RPMI8226 (cell line): ENCODE measurements at regions not wholly inside any gene's neighbourhood (a gene's known extent, or its start where the extent isn't known, plus 50 kb on each side); places are given as distances from the start of the nearest gene placed in this dataset.

Experiments used
- DNase-seq: peaks from one replicate; pipeline ENCODE4 v3.0.0-alpha.2; 2015

- no peak for DNase-seq
Observed at GRCh38 chr2:145253492-145253891, 733.6 kb upstream of the ZEB2 start.

GRCh38 chr2:145245268-145245870, 725.5 kb upstream of the ZEB2 start:
- DNase-seq = no peak

DNA sequence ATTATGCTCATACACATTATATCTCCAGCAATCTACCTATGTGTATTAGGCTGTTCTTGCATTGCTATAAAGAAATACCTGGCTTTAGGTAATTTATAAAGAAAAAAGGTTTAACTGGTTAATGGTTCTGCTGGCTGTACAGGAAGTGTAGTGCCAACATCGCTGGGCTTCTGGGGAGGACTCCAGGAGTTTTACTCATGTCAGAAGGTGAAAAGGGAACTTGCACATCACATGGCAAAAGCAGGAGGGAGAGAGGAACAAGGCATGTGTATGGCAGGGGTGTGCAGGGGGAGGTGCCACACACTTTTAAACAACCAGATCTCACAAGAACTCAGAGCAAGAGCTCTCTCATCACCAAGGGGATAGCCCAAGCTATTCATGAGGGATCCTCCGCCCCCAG, 715.4 kb upstream of the ZEB2 start:
- no peak for DNase-seq

DNA sequence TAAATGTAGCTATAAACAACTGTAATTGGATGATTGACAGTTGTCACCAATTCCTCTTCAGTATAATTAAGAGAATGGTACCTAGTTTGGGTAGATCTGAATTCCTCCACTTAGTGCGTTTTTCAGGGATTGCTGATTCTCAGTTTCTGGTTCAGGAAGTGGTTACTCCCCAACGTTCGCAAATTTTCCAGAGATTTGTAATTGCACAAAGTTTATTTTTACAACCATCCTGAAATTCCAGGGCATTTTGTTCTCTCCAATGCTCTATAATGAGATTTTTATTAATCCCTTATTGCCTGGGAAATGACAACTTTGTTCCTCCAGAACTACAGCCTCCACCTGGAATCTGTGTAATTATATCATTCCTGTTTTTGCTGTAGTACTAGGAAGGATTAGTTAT, 710.6 kb upstream of the ZEB2 start:
- DNase-seq = no peak

- no peak for DNase-seq
Observed at GRCh38 chr2:145228506-145228905, 708.6 kb upstream of the ZEB2 start.

- DNase-seq = no peak
Observed at GRCh38 chr2:145226901-145227300, 707.0 kb upstream of the ZEB2 start.

DNA sequence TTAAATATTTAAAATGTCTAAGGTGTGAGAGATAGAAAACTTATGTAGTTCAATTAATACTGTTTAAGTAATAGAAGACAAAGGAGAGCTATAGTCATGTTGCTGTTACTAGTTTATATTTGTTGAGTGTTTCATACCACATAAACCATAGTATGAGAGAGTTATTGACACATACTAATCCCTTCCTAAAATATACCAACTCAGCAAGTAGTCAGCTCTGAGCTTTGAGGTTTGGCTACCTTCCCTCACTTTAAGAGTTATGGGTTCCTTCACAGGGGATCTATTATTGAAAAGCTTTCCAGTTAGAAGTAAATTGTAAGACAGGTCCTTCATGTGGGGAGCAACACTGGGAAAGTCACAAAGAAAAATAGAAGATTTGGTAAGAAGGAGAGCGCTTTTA, 701.6 kb upstream of the ZEB2 start:
- DNase-seq = no peak

- DNase-seq = no peak
Observed at GRCh38 chr2:145221032-145221431, 701.1 kb upstream of the ZEB2 start.

GRCh38 chr2:145220496-145220895, 700.6 kb upstream of the ZEB2 start:
- no peak for DNase-seq

DNA sequence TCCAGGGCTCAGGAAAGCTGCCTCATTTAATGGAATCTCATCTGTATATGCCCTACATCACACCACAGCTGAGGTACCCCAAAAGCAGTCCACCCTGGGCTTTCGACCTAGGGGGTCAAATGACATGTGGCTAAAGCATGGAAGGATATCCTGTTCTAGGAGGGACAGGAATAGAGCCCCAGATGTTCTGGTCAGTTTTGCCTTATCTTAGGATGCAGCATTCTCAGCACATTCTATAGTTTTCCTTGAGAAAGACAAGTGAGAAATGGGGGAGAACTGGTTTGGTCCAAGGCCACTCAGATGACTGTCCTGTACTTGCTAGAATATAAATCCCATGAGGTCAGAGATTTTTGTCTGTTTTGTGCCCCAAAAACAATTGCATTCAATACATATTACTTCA, 688.0 kb upstream of the ZEB2 start:
- DNase-seq = no peak

DNA sequence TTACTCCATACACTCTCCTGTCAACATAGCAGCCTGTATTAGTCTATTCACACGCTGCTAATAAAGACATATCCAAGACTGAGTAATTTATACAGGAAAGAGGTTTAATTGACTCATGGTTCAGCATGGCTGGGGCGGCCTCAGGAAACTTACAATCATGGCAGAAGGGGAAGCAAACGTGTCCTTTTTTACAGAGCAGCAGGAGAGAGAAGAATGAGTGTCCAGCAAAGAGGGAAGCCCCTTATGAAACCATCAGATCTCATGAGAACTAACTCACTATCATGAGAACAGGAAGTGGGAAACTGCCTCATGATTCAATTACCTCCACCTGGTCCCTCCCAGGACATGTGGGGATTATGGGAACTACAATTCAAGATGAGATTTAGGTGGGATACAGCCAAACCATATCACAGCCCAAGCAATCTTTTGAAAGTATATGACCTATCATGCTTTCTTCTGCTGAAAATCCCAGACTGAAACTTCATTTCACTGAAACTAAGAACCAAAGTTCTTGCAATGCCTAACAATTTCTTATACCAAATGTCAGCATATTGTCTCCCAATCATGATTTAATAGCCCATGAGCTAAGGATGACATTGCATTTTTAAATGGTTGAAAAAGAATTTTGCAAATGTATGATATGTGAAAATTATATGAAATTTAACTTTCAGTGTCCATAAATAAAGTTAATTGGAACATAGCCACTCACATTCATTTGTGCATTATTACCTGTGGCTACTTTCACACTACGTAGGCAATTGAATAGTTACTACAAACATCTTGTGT, 686.8 kb upstream of the ZEB2 start:
- no peak for DNase-seq

- DNase-seq = no peak
Observed at GRCh38 chr2:145203891-145204290, 684.0 kb upstream of the ZEB2 start.

DNA sequence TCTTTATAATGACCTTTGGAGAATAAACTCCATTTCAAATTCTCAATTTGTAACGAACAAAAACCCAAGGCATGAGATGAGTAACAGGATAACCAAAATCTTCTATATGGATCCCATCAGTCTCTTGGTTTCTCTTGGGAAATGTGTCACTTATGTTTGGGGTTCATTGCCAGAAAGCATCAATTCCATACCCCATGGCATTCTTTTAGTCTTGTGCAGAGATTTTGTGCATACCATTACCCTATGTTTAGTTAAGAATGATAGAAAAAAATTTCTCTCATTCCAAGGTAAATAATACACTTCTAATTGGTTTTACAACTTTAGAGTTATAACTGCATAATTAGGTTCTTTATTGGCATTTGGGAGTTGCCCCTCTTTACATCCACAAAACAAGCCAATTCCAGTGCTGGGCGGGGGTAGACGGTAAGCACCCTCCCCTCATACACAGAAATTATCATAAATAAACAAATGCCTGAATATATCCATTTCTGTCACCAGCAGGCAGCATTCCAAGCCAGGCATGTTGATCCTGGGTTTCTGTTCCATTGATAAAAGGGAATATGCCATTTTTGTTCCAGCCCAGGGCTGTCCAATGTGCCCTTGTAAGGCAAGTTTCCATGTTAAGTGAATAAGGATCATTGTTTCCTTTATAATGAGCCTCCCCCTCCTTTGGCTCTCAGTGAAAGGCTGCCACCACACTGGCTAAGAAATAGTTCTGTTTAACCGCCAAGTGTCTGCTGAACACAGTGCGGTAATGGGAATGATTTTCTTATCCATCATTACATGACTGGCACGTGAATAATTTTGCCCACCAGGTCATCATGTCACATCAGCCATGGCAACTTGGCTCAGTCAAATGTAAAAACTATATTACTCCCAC, 680.1 kb upstream of the ZEB2 start:
- no peak for DNase-seq

DNA sequence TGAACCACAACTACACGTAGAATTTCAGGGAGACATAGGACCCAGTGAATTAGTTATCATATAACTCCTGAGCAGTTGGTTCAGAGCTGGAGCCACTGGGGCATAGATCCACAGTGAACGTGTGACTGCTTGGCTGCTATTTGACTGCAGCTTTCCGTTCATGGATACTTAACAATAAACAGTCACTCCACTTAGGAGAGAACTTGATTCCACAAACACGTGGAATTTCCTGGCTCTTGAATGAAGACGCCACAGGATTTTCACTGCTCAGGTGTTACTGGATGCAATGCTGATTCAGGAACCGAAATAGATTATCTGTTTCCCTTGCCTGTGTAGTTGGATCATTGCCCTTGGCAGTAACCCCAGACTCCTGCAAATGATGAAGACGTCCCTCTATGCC, 679.1 kb upstream of the ZEB2 start:
- no peak for DNase-seq

DNA sequence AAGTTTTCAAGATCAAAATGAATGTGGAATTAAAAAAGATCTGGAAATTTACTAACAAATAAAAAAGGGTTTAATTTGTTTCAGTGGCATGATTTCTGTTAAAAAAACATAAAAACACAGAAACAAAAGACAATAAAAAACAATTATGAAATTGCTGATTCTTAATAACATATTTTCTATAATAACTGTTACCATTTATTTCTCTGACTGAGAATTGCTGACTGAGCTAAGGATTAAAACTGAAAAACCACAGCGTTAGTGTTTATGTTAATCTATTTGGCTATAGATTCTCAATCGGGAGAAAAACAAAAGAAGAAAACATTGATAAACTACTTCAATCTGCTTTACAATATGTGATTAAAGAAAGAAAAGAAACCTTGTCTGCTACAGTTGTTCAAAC, 678.6 kb upstream of the ZEB2 start:
- DNase-seq = no peak

DNA sequence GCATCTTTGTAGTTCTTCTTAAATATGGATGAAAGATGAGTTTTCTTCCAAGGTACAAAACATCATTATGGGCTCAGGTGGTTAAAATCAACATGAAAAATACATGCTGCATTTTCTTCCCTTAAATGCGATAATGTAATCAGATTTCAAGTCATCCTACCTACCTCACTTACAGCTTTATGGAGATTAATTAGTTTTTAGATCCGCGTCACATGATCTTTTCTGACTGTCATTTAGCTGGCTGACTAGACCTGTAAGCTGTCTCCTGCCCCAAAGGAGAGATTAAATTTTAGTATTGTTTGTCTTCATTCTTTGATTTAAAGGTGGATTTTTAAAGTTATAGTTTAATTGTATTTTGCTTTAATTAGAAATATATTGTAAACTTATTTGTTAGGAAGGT, 678.0 kb upstream of the ZEB2 start:
- no peak for DNase-seq

DNA sequence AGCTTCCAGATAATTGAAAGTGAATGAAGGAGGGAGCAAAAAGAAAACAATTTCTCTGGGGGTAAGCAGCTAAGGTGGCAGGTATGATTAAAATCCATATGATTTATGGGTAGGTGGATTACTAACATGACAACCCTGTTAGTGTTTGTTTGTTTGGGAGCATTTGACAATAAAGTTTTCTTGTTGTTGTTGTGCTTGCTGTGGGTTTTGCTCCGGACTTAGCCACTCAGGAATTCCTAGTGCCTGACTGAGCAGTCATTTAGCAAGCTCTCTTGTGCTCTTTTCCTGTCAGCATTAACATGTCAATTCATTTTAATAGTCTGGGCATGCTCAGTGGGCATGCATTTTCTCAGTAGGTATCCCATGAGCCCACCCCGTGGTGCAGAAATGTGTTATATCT, 674.8 kb upstream of the ZEB2 start:
- DNase-seq = no peak

- peak; percentile 3 for DNase-seq
Observed at GRCh38 chr2:145190031-145190703, 670.2 kb upstream of the ZEB2 start.

- DNase-seq = peak; percentile 28
Observed at GRCh38 chr2:145186303-145186702, 666.4 kb upstream of the ZEB2 start.

- DNase-seq = peak; percentile 20
Observed at GRCh38 chr2:145185696-145186095, 665.8 kb upstream of the ZEB2 start.

DNA sequence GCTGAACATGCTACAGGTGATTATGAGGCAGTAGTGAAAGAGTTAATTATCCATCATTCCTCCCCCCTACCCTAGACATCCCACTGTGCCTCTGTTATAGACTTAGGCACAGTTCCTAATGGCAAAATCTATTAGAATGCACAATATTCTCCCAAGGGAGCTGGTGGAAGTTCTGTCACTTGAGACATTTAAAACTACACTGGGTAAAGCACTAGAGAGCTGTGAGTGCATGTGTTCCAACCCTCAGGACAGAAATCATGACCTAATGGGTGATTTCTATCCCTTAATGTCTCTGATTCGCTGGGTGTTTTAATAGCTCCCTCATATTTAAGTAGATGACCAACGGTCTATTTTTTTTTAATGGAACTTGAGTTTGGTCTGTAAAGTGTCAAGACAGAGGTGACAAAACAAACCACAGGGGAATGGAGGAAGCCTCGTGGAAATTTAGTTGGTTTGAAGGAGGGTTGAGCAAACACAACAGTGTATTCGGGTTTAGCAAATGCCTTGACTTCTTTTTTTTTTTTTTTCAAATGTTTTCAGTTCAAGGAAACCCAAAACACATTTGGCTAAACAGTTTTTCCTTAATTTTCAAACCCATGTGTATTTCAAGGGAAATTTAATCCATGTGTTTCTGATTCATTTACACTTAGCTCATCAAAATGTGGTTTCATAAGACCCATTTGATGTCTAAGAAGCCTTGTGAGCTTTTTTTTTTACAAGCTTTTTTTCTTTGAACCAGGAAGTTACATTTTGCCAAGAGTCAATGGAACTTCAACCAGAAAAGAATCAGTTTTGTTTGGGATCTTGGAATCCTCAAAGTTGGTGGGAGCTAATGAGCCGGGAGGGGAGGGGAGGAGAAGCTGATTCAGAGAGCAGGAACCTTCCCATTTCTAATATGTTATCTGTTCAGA, 665.1 kb upstream of the ZEB2 start:
- no peak for DNase-seq

DNA sequence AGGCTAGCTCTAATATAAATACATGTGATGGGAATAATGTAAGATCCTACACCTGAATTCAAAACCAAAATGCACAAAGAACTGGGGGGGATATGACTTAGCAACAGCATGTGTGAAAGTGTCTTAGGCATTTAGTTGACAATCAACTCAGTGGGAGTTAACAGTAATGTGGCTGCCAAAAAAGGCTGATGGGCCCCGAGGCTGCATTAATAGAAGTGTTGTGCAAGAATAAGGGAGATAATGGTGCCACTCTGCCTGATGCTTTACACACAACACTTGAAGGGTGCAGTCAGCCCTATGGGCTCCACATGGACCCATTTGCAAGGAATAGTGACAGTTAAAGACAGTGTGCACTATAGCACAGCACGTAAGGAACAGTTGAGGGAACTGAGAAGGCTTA, 649.4 kb upstream of the ZEB2 start:
- no peak for DNase-seq
